PFSK-1 (cell line): ENCODE measurements at regions not wholly inside any gene's neighbourhood (a gene's known extent, or its start where the extent isn't known, plus 50 kb on each side); places are given as distances from the start of the nearest gene placed in this dataset.

Experiments
- FOXP2 ChIP-seq: optimal IDR thresholded peaks from 2 replicates; pipeline ENCODE3; 2011; ENCODE audit warnings: borderline replicate concordance, control low read depth, inconsistent platforms; ENCODE audit not compliant: insufficient read depth; ENCODE audit errors: extremely low read length, extremely low read depth
- POLR2AphosphoS5 ChIP-seq: IDR thresholded peaks from 2 replicates; pipeline ENCODE4 v1.6.1; 2012; ENCODE audit warnings: low read depth, mild to moderate bottlenecking, control low read depth, low read length, moderate library complexity
- REST ChIP-seq, 2 experiments: IDR thresholded peaks; 2 replicates each; pipeline versions ENCODE4 v1.6.1 to v1.8.0; 2011 to 2012; ENCODE audit warnings: low read depth in 2 of 2, low read length in 2 of 2, control low read depth in 1 of 2, inconsistent platforms in 1 of 2, mild to moderate bottlenecking in 1 of 2, moderate library complexity in 1 of 2; ENCODE audit not compliant: insufficient read depth in 1 of 2
- SIN3A ChIP-seq: IDR thresholded peaks from 2 replicates; pipeline ENCODE4 v1.6.1; 2012; ENCODE audit warnings: mild to moderate bottlenecking, low read length, moderate library complexity, borderline replicate concordance; ENCODE audit not compliant: insufficient read depth
- TAF1 ChIP-seq: IDR thresholded peaks from 2 replicates; pipeline ENCODE4 v1.6.1; 2012; ENCODE audit warnings: low read length, control low read depth, borderline replicate concordance; ENCODE audit not compliant: insufficient read depth

- TF ChIP-seq REST (IDR thresholded peaks at IDR 0.05; ENCODE audit: insufficient read depth in 1 of 2, low read depth in 2 of 2, low read length in 2 of 2): no peak
- TF ChIP-seq TAF1: no peak
- no peak for TF ChIP-seq FOXP2
Observed at GRCh38 chr4:13911256-13911655, 283.7 kb upstream of the BOD1L1 start.

GRCh38 chr4:13912436-13912925, 285.0 kb upstream of the BOD1L1 start:
- TF ChIP-seq REST (IDR thresholded peaks at IDR 0.05; ENCODE audit: insufficient read depth in 1 of 2, low read depth in 2 of 2, low read length in 2 of 2) (no peak), POLR2AphosphoS5 (no peak), SIN3A (no peak), FOXP2 (no peak), TAF1 (no peak)

- TF ChIP-seq POLR2AphosphoS5: no peak
- no peak for TF ChIP-seq TAF1
- TF ChIP-seq FOXP2: no peak
- no peak for TF ChIP-seq REST (IDR thresholded peaks at IDR 0.05; ENCODE audit: insufficient read depth in 1 of 2, low read depth in 2 of 2, low read length in 2 of 2)
- TF ChIP-seq SIN3A: no peak
Observed at GRCh38 chr4:13912966-13913365, 285.4 kb upstream of the BOD1L1 start.

- no peak for TF ChIP-seq FOXP2
- no peak for TF ChIP-seq SIN3A
Observed at GRCh38 chr4:13917015-13917414, 289.5 kb upstream of the BOD1L1 start.

- TF ChIP-seq FOXP2 (no peak), POLR2AphosphoS5 (no peak), TAF1 (no peak), SIN3A (no peak), REST (IDR thresholded peaks at IDR 0.05; ENCODE audit: insufficient read depth in 1 of 2, low read depth in 2 of 2, low read length in 2 of 2) (no peak)
Observed at GRCh38 chr4:13918110-13918509, 290.6 kb upstream of the BOD1L1 start.
